Natural killer cell treated with Interleukin-12 subunit alpha and Interleukin-12 subunit beta and Interleukin-15 and Interleukin-18, amount 100 ng/mL, for 72 hours (primary cell): ENCODE measurements at regions not wholly inside any gene's neighbourhood (a gene's known extent, or its start where the extent isn't known, plus 50 kb on each side); places are given as distances from the start of the nearest gene placed in this dataset.
A peak's percentile ranks its signal among the peaks of the same experiment; 100 is the strongest.

Source experiments
- ATAC-seq, 2 donors: fragments of 150-1000 bp; cut with Tn5 transposase in 1 of 2; sonication (Bioruptor Pico), chemical (Tn5 transposase) in 1 of 2; 2 replicates each; pipeline ENCODE4 v1.10.0; 2021
- DNase-seq: peaks from one replicate; pipeline ENCODE4 v3.0.0; 2022; ENCODE audit warnings: low spot score
- H3K27ac Mint-ChIP-seq, 2 donors: 1 replicate in 1 of 2; 2 replicates in 1 of 2; pipeline ENCODE4 v1.8.0; 2022; ENCODE audit warnings: mixed read lengths in 2 of 2, mild to moderate bottlenecking in 1 of 2, moderate library complexity in 1 of 2
- H3K27me3 Mint-ChIP-seq, 2 donors: 1 replicate in 1 of 2; 2 replicates in 1 of 2; pipeline ENCODE4 v1.8.0; 2022; ENCODE audit warnings: mixed read lengths in 2 of 2
- H3K36me3 Mint-ChIP-seq: one replicate; pipeline ENCODE4 v1.8.0; 2022; ENCODE audit warnings: mixed read lengths
- H3K4me1 Mint-ChIP-seq, 2 donors: 1 replicate in 1 of 2; 2 replicates in 1 of 2; pipeline ENCODE4 v1.8.0; 2022; ENCODE audit warnings: low read depth in 2 of 2, mixed read lengths in 2 of 2, mild to moderate bottlenecking in 1 of 2
- H3K4me3 Mint-ChIP-seq: one replicate; pipeline ENCODE4 v1.8.0; 2022; ENCODE audit warnings: mixed read lengths
- H3K9me3 Mint-ChIP-seq: 2 replicates; pipeline ENCODE4 v1.8.0; 2022; ENCODE audit warnings: mixed read lengths

GRCh38 chr16:24668481-24669061 lies 60.9 kb upstream of the TNRC6A start:
- Mint-ChIP-seq H3K36me3 (no peaks in the 10 kb centered on the region), H3K27ac (peak overlapping the region in 1 of 2 donors; percentile 52), H3K4me3 (peak overlapping the region; percentile 36), H3K9me3 (no peaks in the 10 kb centered on the region), H3K4me1 (peaks cover 0 to 8% of the 10 kb centered on the region in 2 donors), H3K27me3 (peaks cover 15 to 20% of the 10 kb centered on the region in 2 donors)
- DNase-seq = no peak
- ATAC-seq = peak in 1 of 2 donors; percentile 61

GRCh38 chr16:24670623-24671454 lies 58.6 kb upstream of the TNRC6A start:
- Mint-ChIP-seq H3K27me3 (peaks cover 15 to 16% of the 10 kb centered on the region in 2 donors), H3K36me3 (no peaks in the 10 kb centered on the region), H3K9me3 (no peaks in the 10 kb centered on the region), H3K27ac (no peak overlapping the region), H3K4me3 (no peak overlapping the region), H3K4me1 (peaks cover 0 to 8% of the 10 kb centered on the region in 2 donors)
- ATAC-seq = no peak
- DNase-seq = no peak

GRCh38 chr16:24671455-24671954 lies 57.9 kb upstream of the TNRC6A start:
- Mint-ChIP-seq H3K27me3 (peaks cover 17 to 19% of the 10 kb centered on the region in 2 donors), H3K4me1 (peaks cover 0 to 8% of the 10 kb centered on the region in 2 donors), H3K4me3 (no peak overlapping the region), H3K27ac (no peak overlapping the region), H3K9me3 (no peaks in the 10 kb centered on the region), H3K36me3 (no peaks in the 10 kb centered on the region)
- DNase-seq (no peak), ATAC-seq (no peak)

GRCh38 chr16:24673155-24673554 lies 56.3 kb upstream of the TNRC6A start:
- DNase-seq = no peak
- Mint-ChIP-seq H3K4me3 (no peak overlapping the region), H3K36me3 (no peaks in the 10 kb centered on the region), H3K27ac (no peak overlapping the region), H3K9me3 (no peaks in the 10 kb centered on the region), H3K27me3 (peaks cover 24 to 31% of the 10 kb centered on the region in 2 donors), H3K4me1 (peaks cover 0 to 8% of the 10 kb centered on the region in 2 donors)
- no peak for ATAC-seq

- H3K27me3 Mint-ChIP-seq = peaks cover 21 to 31% of the 10 kb centered on the region in 2 donors
- H3K4me3 Mint-ChIP-seq = no peak overlapping the region
- H3K4me1 Mint-ChIP-seq = no peaks in the 10 kb centered on the region
- H3K9me3 Mint-ChIP-seq = no peaks in the 10 kb centered on the region
- no peaks in the 10 kb centered on the region for H3K36me3 Mint-ChIP-seq
- no peak overlapping the region for H3K27ac Mint-ChIP-seq
- ATAC-seq (no peak), DNase-seq (no peak)
Observed at GRCh38 chr16:24674877-24675276, 54.6 kb upstream of the TNRC6A start.

GRCh38 chr16:24677388-24677787 lies 52.1 kb upstream of the TNRC6A start:
- Mint-ChIP-seq H3K27ac (no peak overlapping the region), H3K4me1 (no peaks in the 10 kb centered on the region), H3K36me3 (no peaks in the 10 kb centered on the region), H3K4me3 (no peak overlapping the region), H3K27me3 (peaks cover 11 to 16% of the 10 kb centered on the region in 2 donors), H3K9me3 (no peaks in the 10 kb centered on the region)
- DNase-seq (no peak), ATAC-seq (no peak)
